Panc1 (cell line): ENCODE measurements at regions not wholly inside any gene's neighbourhood (a gene's known extent, or its start where the extent isn't known, plus 50 kb on each side); places are given as distances from the start of the nearest gene placed in this dataset.
A peak's percentile ranks its signal among the peaks of the same experiment; 100 is the strongest.

Experiments used
- ATAC-seq: fragments of 200-7000 bp; cut with Tn5 transposase; 2 replicates; pipeline ENCODE4 v1.9.1; 2020; ENCODE audit warnings: mild to moderate bottlenecking, moderate library complexity
- BruUV-seq: library from RNA; stranded (reverse); fragments of 400-500 nt; replicated peaks from 2 replicates; lab custom pipeline; 2021; lab: Mats Ljungman, UMichigan
- CTCF ChIA-PET: fragments of 300-600 bp; sonication (Branson Sonifier 250); formaldehyde crosslinking; loops from one replicate; lab custom pipeline; 2022; ENCODE audit warnings: antibody characterized with exemption; lab: Charles Lee
- POLR2A ChIA-PET: fragments of 300-600 bp; sonication (Branson Sonifier 250); formaldehyde crosslinking; loops from one replicate; lab custom pipeline; 2022; ENCODE audit warnings: antibody characterized with exemption; lab: Charles Lee
- DNase-seq: peaks from one replicate; pipeline ENCODE4 v3.0.0-alpha.2; 2010; ENCODE audit warnings: low read depth, low spot score
- H3K27ac ChIP-seq: 2 replicates; pipeline ENCODE4 v1.5.1; 2011; ENCODE audit warnings: mild to moderate bottlenecking, low read length, inconsistent platforms
- H3K27me3 ChIP-seq: fragments of 200-500 bp; sonication (Bioruptor generic); 2 replicates; pipeline ENCODE4 v1.6.0; 2014; ENCODE audit warnings: low read length, inconsistent platforms; ENCODE audit not compliant: control insufficient read depth, insufficient read depth
- H3K36me3 ChIP-seq: fragments of 200-500 bp; sonication (Bioruptor generic); 2 replicates; pipeline ENCODE4 v1.5.1; 2014; ENCODE audit warnings: inconsistent platforms, mild to moderate bottlenecking, low read length, moderate library complexity; ENCODE audit not compliant: control insufficient read depth, insufficient read depth
- H3K4me1 ChIP-seq: 2 replicates; pipeline ENCODE4 v1.5.1; 2011; ENCODE audit warnings: inconsistent platforms, mild to moderate bottlenecking, low read length, moderate library complexity; ENCODE audit not compliant: control insufficient read depth, insufficient read depth
- H3K4me3 ChIP-seq, 2 experiments: 2 replicates each; pipeline ENCODE4 v1.5.1; 2011 to 2012; ENCODE audit warnings: low read depth in 2 of 2, low read length in 2 of 2, mild to moderate bottlenecking in 2 of 2, inconsistent platforms in 1 of 2, moderate library complexity in 1 of 2
- H3K9me3 ChIP-seq: fragments of 200-500 bp; sonication (Bioruptor generic); 2 replicates; pipeline ENCODE4 v1.5.1; 2014; ENCODE audit warnings: low read depth, mild to moderate bottlenecking, inconsistent platforms, low read length, moderate library complexity; ENCODE audit not compliant: control insufficient read depth, insufficient read depth
- POLR2AphosphoS5 ChIP-seq: IDR thresholded peaks from 2 replicates; pipeline ENCODE4 v1.6.1; 2012; ENCODE audit warnings: mild to moderate bottlenecking, low read depth, low read length, moderate library complexity
- SIN3A ChIP-seq: IDR thresholded peaks from 2 replicates; pipeline ENCODE4 v1.6.1; 2012; ENCODE audit warnings: low read depth, mild to moderate bottlenecking, low read length, moderate library complexity, borderline replicate concordance; ENCODE audit not compliant: insufficient read depth
- TCF7L2 ChIP-seq: IDR thresholded peaks from 2 replicates; pipeline ENCODE4 v1.6.1; 2011; ENCODE audit warnings: mild to moderate bottlenecking, low read depth, low read length, inconsistent platforms
- in situ Hi-C: cut with HindIII; loops from 2 replicates; pipeline ENCODE4 v1.10.0; 2016; ENCODE audit warnings: low sequenced_read_pairs, low pct_unique_long_range_greater_than_20kb
- intact Hi-C: fragments of 100-400 bp; cut with micrococcal nuclease; formaldehyde crosslinking; loops from one replicate; pipeline ENCODE4 v1.10.0; 2022; ENCODE audit not compliant: unreplicated experiment
- TF ChIP-seq, protein P1 (sequence below): fragments of 450-650 bp; IDR thresholded peaks from 2 replicates; pipeline ENCODE4 v1.5.1; 2017; ENCODE audit warnings: mild to moderate bottlenecking
- TF ChIP-seq, protein P2 (sequence below), 2 experiments: IDR thresholded peaks; 2 replicates each; pipeline ENCODE4 v1.6.1; 2011 to 2012; ENCODE audit warnings: low read depth in 2 of 2, control low read depth in 1 of 2, low read length in 1 of 2, mild to moderate bottlenecking in 1 of 2, moderate library complexity in 1 of 2; ENCODE audit not compliant: insufficient read depth in 1 of 2

DNA sequence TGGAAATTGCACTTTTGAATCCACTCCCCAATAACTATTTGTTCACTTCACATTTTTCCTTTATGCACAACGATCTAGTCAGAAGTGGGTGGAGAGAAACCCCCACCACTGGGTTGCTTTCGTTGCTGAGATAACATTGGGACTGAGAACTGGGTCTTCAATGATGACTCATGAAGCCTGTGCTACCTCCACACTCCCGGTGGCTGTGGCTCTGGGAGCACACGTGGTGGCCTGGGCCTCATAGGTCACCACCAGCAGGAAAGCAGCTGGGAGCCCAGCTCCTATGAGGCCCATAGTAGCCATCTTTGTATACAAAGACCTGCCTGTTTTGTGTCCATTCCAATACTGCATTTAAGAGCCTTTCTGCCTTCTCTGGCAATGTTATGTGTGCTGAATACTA lies 178.0 kb upstream of the SASH1 start:
- Histone ChIP-seq H3K9me3 (no peaks in the 10 kb centered on the region), H3K27ac (no peak overlapping the region), H3K27me3 (no peaks in the 10 kb centered on the region), H3K4me1 (no peaks in the 10 kb centered on the region), H3K36me3 (no peaks in the 10 kb centered on the region), H3K4me3 (no peak overlapping the region)
- ChIA-PET CTCF (no interaction called here), POLR2A (no interaction called here)
- intact Hi-C loops: loop anchor here (5.0 to 10.0 kb wide), 2 partner anchors 770 to 1307 kb away; no protein-coding TSS in a partner anchor
- DNase-seq (no peak), ATAC-seq (no peak)
- no TSS peak for BruUV-seq
- in situ Hi-C loops: no loop called here
- TF ChIP-seq, protein P1, sequence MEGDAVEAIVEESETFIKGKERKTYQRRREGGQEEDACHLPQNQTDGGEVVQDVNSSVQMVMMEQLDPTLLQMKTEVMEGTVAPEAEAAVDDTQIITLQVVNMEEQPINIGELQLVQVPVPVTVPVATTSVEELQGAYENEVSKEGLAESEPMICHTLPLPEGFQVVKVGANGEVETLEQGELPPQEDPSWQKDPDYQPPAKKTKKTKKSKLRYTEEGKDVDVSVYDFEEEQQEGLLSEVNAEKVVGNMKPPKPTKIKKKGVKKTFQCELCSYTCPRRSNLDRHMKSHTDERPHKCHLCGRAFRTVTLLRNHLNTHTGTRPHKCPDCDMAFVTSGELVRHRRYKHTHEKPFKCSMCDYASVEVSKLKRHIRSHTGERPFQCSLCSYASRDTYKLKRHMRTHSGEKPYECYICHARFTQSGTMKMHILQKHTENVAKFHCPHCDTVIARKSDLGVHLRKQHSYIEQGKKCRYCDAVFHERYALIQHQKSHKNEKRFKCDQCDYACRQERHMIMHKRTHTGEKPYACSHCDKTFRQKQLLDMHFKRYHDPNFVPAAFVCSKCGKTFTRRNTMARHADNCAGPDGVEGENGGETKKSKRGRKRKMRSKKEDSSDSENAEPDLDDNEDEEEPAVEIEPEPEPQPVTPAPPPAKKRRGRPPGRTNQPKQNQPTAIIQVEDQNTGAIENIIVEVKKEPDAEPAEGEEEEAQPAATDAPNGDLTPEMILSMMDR: no peak
- TF ChIP-seq SIN3A: no peak
- TF ChIP-seq POLR2AphosphoS5: no peak
- TF ChIP-seq TCF7L2: no peak
- TF ChIP-seq, protein P2, sequence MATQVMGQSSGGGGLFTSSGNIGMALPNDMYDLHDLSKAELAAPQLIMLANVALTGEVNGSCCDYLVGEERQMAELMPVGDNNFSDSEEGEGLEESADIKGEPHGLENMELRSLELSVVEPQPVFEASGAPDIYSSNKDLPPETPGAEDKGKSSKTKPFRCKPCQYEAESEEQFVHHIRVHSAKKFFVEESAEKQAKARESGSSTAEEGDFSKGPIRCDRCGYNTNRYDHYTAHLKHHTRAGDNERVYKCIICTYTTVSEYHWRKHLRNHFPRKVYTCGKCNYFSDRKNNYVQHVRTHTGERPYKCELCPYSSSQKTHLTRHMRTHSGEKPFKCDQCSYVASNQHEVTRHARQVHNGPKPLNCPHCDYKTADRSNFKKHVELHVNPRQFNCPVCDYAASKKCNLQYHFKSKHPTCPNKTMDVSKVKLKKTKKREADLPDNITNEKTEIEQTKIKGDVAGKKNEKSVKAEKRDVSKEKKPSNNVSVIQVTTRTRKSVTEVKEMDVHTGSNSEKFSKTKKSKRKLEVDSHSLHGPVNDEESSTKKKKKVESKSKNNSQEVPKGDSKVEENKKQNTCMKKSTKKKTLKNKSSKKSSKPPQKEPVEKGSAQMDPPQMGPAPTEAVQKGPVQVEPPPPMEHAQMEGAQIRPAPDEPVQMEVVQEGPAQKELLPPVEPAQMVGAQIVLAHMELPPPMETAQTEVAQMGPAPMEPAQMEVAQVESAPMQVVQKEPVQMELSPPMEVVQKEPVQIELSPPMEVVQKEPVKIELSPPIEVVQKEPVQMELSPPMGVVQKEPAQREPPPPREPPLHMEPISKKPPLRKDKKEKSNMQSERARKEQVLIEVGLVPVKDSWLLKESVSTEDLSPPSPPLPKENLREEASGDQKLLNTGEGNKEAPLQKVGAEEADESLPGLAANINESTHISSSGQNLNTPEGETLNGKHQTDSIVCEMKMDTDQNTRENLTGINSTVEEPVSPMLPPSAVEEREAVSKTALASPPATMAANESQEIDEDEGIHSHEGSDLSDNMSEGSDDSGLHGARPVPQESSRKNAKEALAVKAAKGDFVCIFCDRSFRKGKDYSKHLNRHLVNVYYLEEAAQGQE (IDR thresholded peaks at IDR 0.05; ENCODE audit: insufficient read depth in 1 of 2, low read depth in 2 of 2, low read length in 1 of 2): no peak

DNA sequence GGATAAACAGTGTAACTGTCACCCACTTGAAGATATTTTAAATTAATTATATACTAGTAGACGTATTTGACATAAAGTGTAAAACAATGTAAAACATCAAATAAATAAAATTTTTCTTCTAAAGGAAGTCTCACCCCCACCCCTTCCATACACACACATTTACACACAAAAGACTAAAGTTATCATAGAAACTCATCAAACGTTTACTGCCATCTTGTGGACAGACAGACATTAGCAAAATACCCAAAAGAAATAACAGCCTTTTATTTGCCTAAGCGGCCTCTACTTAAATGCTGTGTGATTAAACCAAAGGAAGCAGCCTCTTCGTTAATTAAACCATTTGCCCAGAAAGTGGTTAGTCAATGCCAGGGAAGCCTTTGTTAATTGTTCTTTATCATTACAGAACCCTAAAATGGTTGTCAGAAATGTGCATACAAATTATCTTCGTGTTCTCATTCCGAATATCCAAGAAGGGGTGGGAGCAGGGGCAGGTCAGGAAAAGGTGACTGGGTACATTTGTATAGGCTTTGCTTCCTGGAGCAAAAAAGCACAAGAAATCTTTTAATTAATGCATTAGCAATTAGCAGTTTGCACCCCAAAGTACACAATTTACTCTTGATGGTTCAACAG lies 176.2 kb upstream of the SASH1 start:
- H3K27me3 ChIP-seq: no peaks in the 10 kb centered on the region
- no peak overlapping the region for H3K27ac ChIP-seq
- DNase-seq (no peak), ATAC-seq (no peak)
- no peak overlapping the region for H3K4me3 ChIP-seq
- BruUV-seq: no TSS peak
- ChIA-PET POLR2A (no interaction called here), CTCF (no interaction called here)
- H3K36me3 ChIP-seq: no peaks in the 10 kb centered on the region
- TF ChIP-seq, protein P1: peak; percentile 69; the same call in 1 of the 2 replicates
- TF ChIP-seq, protein P2 (IDR thresholded peaks at IDR 0.05; ENCODE audit: insufficient read depth in 1 of 2, low read depth in 2 of 2, low read length in 1 of 2): no peak
- H3K9me3 ChIP-seq: no peaks in the 10 kb centered on the region
- no peaks in the 10 kb centered on the region for H3K4me1 ChIP-seq
- in situ Hi-C loops: no loop called here
- intact Hi-C loops: loop anchor here (1.0 to 10.0 kb wide), 3 partner anchors 21 to 1309 kb away; no protein-coding TSS in a partner anchor
